ENCODE measurements at regions not wholly inside any gene's neighbourhood (a gene's known extent, or its start where the extent isn't known, plus 50 kb on each side); places are given as distances from the start of the nearest gene placed in this dataset.

GRCh38 chr2:4937550-4937949 lies 754.6 kb upstream of the SOX11 start:
- H3K27ac ChIP-seq (replicated peaks in 1 of 4), result no peak overlapping the region
- H3K36me3 ChIP-seq, result no peaks in the 10 kb centered on the region
- no peak for DNase-seq (ENCODE audit: extremely low spot score)
- no peaks in the 10 kb centered on the region for H3K9me3 ChIP-seq
- 51% methylated on average over 3 of the region's 3 CpGs for WGBS
- intact Hi-C loops (cut with DNase I), result no loop called here
- H3K4me1 ChIP-seq, result no peaks in the 10 kb centered on the region
- H3K4me3 ChIP-seq, result no peak overlapping the region
- TF ChIP-seq EP300 (IDR thresholded peaks at IDR 0.05) (no peak), POLR2AphosphoS5 (IDR thresholded peaks at IDR 0.05) (no peak), POLR2A (IDR thresholded peaks at IDR 0.05; ENCODE audit: low read depth) (no peak)
- TF ChIP-seq, protein P1, sequence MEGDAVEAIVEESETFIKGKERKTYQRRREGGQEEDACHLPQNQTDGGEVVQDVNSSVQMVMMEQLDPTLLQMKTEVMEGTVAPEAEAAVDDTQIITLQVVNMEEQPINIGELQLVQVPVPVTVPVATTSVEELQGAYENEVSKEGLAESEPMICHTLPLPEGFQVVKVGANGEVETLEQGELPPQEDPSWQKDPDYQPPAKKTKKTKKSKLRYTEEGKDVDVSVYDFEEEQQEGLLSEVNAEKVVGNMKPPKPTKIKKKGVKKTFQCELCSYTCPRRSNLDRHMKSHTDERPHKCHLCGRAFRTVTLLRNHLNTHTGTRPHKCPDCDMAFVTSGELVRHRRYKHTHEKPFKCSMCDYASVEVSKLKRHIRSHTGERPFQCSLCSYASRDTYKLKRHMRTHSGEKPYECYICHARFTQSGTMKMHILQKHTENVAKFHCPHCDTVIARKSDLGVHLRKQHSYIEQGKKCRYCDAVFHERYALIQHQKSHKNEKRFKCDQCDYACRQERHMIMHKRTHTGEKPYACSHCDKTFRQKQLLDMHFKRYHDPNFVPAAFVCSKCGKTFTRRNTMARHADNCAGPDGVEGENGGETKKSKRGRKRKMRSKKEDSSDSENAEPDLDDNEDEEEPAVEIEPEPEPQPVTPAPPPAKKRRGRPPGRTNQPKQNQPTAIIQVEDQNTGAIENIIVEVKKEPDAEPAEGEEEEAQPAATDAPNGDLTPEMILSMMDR (IDR thresholded peaks at IDR 0.05), result no peak
- H3K27me3 ChIP-seq, result no peaks in the 10 kb centered on the region

DNA sequence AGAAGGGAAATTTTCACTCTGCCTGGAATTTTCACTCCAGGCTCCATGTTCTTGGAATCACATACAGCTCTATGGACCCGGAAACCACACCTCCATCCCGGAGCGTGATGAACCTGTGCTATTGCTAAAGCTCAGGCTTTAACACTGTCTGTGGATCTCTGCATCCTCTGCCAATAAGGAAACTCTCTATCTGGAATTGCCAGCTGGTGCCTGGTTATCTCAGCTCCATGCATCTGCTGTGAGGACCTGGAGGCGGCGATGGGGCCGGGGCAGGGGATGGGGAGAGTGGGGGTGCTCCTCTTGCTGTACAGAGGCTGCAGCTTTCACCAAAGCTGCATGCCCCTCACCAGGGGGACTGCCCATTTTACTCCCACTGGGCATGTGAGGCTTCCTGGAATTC lies 754.0 kb upstream of the SOX11 start:
- Histone ChIP-seq H3K36me3 (no peaks in the 10 kb centered on the region), H3K4me1 (no peaks in the 10 kb centered on the region), H3K27ac (replicated peaks in 1 of 4) (no peak overlapping the region), H3K9me3 (no peaks in the 10 kb centered on the region), H3K27me3 (no peaks in the 10 kb centered on the region), H3K4me3 (no peak overlapping the region)
- no peak for DNase-seq (ENCODE audit: extremely low spot score)
- intact Hi-C loops (cut with DNase I), result no loop called here
- TF ChIP-seq, protein P1 (IDR thresholded peaks at IDR 0.05), result no peak
- TF ChIP-seq POLR2AphosphoS5 (IDR thresholded peaks at IDR 0.05) (no peak), POLR2A (IDR thresholded peaks at IDR 0.05; ENCODE audit: low read depth) (no peak), EP300 (IDR thresholded peaks at IDR 0.05) (no peak)
- 80% methylated on average over 1 of the region's 6 CpGs for WGBS

DNA sequence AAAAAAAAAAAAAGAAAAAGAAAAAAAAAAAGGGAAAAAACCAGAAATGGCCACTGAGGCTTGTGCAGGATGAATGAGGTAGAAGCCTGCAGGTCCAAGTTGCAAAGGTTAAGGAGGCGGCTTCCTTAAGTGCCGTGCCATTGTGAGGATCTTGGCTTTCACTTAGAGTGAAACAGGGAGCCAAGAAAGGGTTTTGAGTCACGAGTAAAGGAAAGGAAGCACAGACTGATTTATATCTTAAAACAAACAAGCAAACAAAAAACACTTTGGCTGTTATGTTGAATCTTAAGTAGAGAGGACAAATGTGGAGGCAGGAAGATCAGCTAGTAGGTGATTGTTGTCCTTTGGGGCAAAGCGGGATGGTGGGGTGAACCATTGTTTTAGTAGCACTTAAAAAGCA lies 749.7 kb upstream of the SOX11 start:
- DNase-seq (ENCODE audit: extremely low spot score), result no peak
- Histone ChIP-seq H3K27me3 (no peaks in the 10 kb centered on the region), H3K4me1 (no peaks in the 10 kb centered on the region), H3K36me3 (no peaks in the 10 kb centered on the region), H3K4me3 (no peak overlapping the region), H3K27ac (replicated peaks in 1 of 4) (no peak overlapping the region), H3K9me3 (no peaks in the 10 kb centered on the region)
- intact Hi-C loops (cut with DNase I), result no loop called here
- WGBS, result 64% methylated on average over 4 of the region's 4 CpGs
- TF ChIP-seq POLR2AphosphoS5 (IDR thresholded peaks at IDR 0.05), result no peak
- TF ChIP-seq, protein P1 (IDR thresholded peaks at IDR 0.05), result no peak
- no peak for TF ChIP-seq EP300 (IDR thresholded peaks at IDR 0.05)
- no peak for TF ChIP-seq POLR2A (IDR thresholded peaks at IDR 0.05; ENCODE audit: low read depth)

DNA sequence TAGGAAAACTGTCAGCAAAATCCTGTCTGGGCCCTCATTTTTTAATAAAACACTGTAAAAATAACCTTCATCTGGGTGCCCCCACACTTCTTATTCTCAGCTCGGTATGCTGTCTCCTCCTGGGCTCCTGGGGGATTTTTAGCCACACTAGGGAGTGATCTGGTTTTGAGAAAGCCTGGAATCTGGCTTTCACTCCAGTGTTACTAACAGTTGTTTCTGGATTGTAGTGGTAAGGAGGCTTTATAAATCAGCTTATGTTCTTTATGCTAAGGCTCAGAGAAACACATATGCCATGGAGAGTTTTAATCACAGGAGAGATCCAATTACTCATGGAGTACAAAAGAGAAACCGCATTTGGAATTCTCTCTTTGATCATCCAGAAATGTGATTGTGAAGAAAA lies 744.3 kb upstream of the SOX11 start:
- Histone ChIP-seq H3K4me1 (no peaks in the 10 kb centered on the region), H3K36me3 (no peaks in the 10 kb centered on the region), H3K9me3 (no peaks in the 10 kb centered on the region), H3K4me3 (no peak overlapping the region), H3K27me3 (no peaks in the 10 kb centered on the region), H3K27ac (replicated peaks in 1 of 4) (no peak overlapping the region)
- TF ChIP-seq EP300 (IDR thresholded peaks at IDR 0.05) (no peak), POLR2A (IDR thresholded peaks at IDR 0.05; ENCODE audit: low read depth) (no peak), POLR2AphosphoS5 (IDR thresholded peaks at IDR 0.05) (no peak)
- TF ChIP-seq, protein P1 (IDR thresholded peaks at IDR 0.05), result no peak
- intact Hi-C loops (cut with DNase I), result no loop called here
- no peak for DNase-seq (ENCODE audit: extremely low spot score)
- 56% methylated on average over 2 of the region's 2 CpGs for WGBS

GRCh38 chr2:4951368-4951767 lies 740.8 kb upstream of the SOX11 start:
- no peak for DNase-seq (ENCODE audit: extremely low spot score)
- Histone ChIP-seq H3K9me3 (no peaks in the 10 kb centered on the region), H3K27me3 (no peaks in the 10 kb centered on the region), H3K4me1 (no peaks in the 10 kb centered on the region), H3K4me3 (no peak overlapping the region), H3K36me3 (no peaks in the 10 kb centered on the region), H3K27ac (replicated peaks in 1 of 4) (no peak overlapping the region)
- intact Hi-C loops (cut with DNase I), result no loop called here
- no peak for TF ChIP-seq POLR2AphosphoS5 (IDR thresholded peaks at IDR 0.05)
- TF ChIP-seq POLR2A (IDR thresholded peaks at IDR 0.05; ENCODE audit: low read depth), result no peak
- no peak for TF ChIP-seq EP300 (IDR thresholded peaks at IDR 0.05)
- TF ChIP-seq, protein P1 (IDR thresholded peaks at IDR 0.05), result no peak
- 97% methylated on average over 4 of the region's 4 CpGs for WGBS
